DOHH2 (cell line): ENCODE measurements at regions not wholly inside any gene's neighbourhood (a gene's known extent, or its start where the extent isn't known, plus 50 kb on each side); places are given as distances from the start of the nearest gene placed in this dataset.

Source experiments
- H3F3A ChIP-seq: fragments of 200-600 bp; sonication (generic), shearing (Covaris generic); 2 replicates; pipeline ENCODE4 v1.6.0; 2016; ENCODE audit warnings: antibody characterized with exemption, mild to moderate bottlenecking; ENCODE audit not compliant: control insufficient read depth, insufficient read depth
- H3K27ac ChIP-seq: fragments of 200-600 bp; sonication (generic); 2 replicates; pipeline ENCODE4 v1.5.1; 2014; ENCODE audit warnings: low read depth, mild to moderate bottlenecking, low read length, moderate library complexity
- H3K27me3 ChIP-seq: fragments of 200-600 bp; sonication (generic); 2 replicates; pipeline ENCODE4 v1.6.1; 2014; ENCODE audit warnings: mild to moderate bottlenecking, low read length, mixed read lengths; ENCODE audit not compliant: control insufficient read depth
- H3K36me3 ChIP-seq: fragments of 200-600 bp; sonication (generic); 2 replicates; pipeline ENCODE4 v1.6.1; 2014; ENCODE audit warnings: mild to moderate bottlenecking, low read length, moderate library complexity, mixed read lengths; ENCODE audit not compliant: control insufficient read depth
- H3K4me1 ChIP-seq: fragments of 200-600 bp; sonication (generic); 2 replicates; pipeline ENCODE4 v1.6.1; 2014; ENCODE audit warnings: mild to moderate bottlenecking, low read length, mixed read lengths; ENCODE audit not compliant: control insufficient read depth
- H3K4me2 ChIP-seq: fragments of 200-600 bp; sonication (generic); 2 replicates; pipeline ENCODE4 v1.6.0; 2014; ENCODE audit warnings: mild to moderate bottlenecking, low read length, moderate library complexity
- H3K4me3 ChIP-seq: fragments of 200-600 bp; sonication (generic); 2 replicates; pipeline ENCODE4 v1.5.1; 2014; ENCODE audit warnings: mild to moderate bottlenecking, low read length, mixed read lengths
- H3K79me2 ChIP-seq: fragments of 200-600 bp; sonication (generic); 2 replicates; pipeline ENCODE4 v1.6.1; 2014; ENCODE audit warnings: mild to moderate bottlenecking, low read length, mixed read lengths; ENCODE audit not compliant: control insufficient read depth
- H3K9me2 ChIP-seq: fragments of 200-600 bp; sonication (generic); replicated peaks from 2 replicates; pipeline ENCODE4 v1.6.1; 2014; ENCODE audit warnings: mild to moderate bottlenecking, low read length, mixed read lengths; ENCODE audit not compliant: control insufficient read depth
- H3K9me3 ChIP-seq: fragments of 200-600 bp; sonication (generic); 2 replicates; pipeline ENCODE4 v1.6.1; 2014; ENCODE audit warnings: antibody characterized with exemption, low read length, mixed read lengths; ENCODE audit not compliant: control insufficient read depth, insufficient read depth
- H4K20me1 ChIP-seq: fragments of 200-600 bp; sonication (generic); 2 replicates; pipeline ENCODE4 v1.6.0; 2014; ENCODE audit warnings: low read depth, mild to moderate bottlenecking, antibody characterized with exemption, low read length, moderate library complexity; ENCODE audit not compliant: control insufficient read depth, insufficient read depth
- CTCF ChIP-seq: fragments of 200-600 bp; sonication (generic); IDR thresholded peaks from one replicate; pipeline ENCODE4 v1.5.1; 2014; ENCODE audit warnings: antibody characterized with exemption, mild to moderate bottlenecking, low read depth, low read length; ENCODE audit not compliant: poor library complexity, severe bottlenecking
- EZH2phosphoT487 ChIP-seq: fragments of 200-600 bp; sonication (generic); IDR thresholded peaks from 2 replicates; pipeline ENCODE4 v1.6.1; 2017; ENCODE audit warnings: borderline replicate concordance, mild to moderate bottlenecking, antibody characterized with exemption, low read length, moderate library complexity, mixed read lengths

- Histone ChIP-seq H3K4me2 (peak overlapping the region; percentile 86), H3K27me3 (no peaks in the 10 kb centered on the region), H3K9me2 (no peaks in the 10 kb centered on the region), H3K4me1 (peaks cover 80% of the 10 kb centered on the region), H3F3A (peaks cover 23% of the 10 kb centered on the region), H3K9me3 (no peaks in the 10 kb centered on the region), H3K36me3 (peaks cover 8% of the 10 kb centered on the region), H4K20me1 (no peaks in the 10 kb centered on the region), H3K4me3 (peak overlapping the region; percentile 50), H3K27ac (peak overlapping the region; percentile 95), H3K79me2 (peaks cover 57% of the 10 kb centered on the region)
- TF ChIP-seq EZH2phosphoT487: no peak
- no peak for TF ChIP-seq CTCF
Observed at GRCh38 chr6:87806635-87807034, 104.6 kb upstream of the AKIRIN2 start.

GRCh38 chr6:87806099-87806498 lies 104.1 kb upstream of the AKIRIN2 start:
- peaks cover 86% of the 10 kb centered on the region for H3K4me1 ChIP-seq
- H3K9me2 ChIP-seq: no peaks in the 10 kb centered on the region
- no peak for TF ChIP-seq CTCF
- TF ChIP-seq EZH2phosphoT487: no peak
- H4K20me1 ChIP-seq: no peaks in the 10 kb centered on the region
- H3K36me3 ChIP-seq: peaks cover 8% of the 10 kb centered on the region
- peak overlapping the region; percentile 50 for H3K4me3 ChIP-seq
- H3K79me2 ChIP-seq: peaks cover 62% of the 10 kb centered on the region
- H3F3A ChIP-seq: peaks cover 28% of the 10 kb centered on the region
- H3K27me3 ChIP-seq: no peaks in the 10 kb centered on the region
- H3K27ac ChIP-seq: peak overlapping the region; percentile 95
- H3K4me2 ChIP-seq: peak overlapping the region; percentile 86
- H3K9me3 ChIP-seq: no peaks in the 10 kb centered on the region

- peaks cover 10% of the 10 kb centered on the region for H3K36me3 ChIP-seq
- no peaks in the 10 kb centered on the region for H3K9me3 ChIP-seq
- no peaks in the 10 kb centered on the region for H4K20me1 ChIP-seq
- peak overlapping the region; percentile 95 for H3K27ac ChIP-seq
- TF ChIP-seq EZH2phosphoT487: no peak
- no peak for TF ChIP-seq CTCF
- H3F3A ChIP-seq: peaks cover 42% of the 10 kb centered on the region
- peak overlapping the region; percentile 52 for H3K4me3 ChIP-seq
- peaks cover 98% of the 10 kb centered on the region for H3K4me1 ChIP-seq
- H3K79me2 ChIP-seq: peaks cover 76% of the 10 kb centered on the region
- no peaks in the 10 kb centered on the region for H3K27me3 ChIP-seq
- H3K4me2 ChIP-seq: peak overlapping the region; percentile 86
- no peaks in the 10 kb centered on the region for H3K9me2 ChIP-seq
Observed at GRCh38 chr6:87803791-87804190, 101.8 kb upstream of the AKIRIN2 start.

GRCh38 chr6:87799651-87800050 lies 97.6 kb upstream of the AKIRIN2 start:
- H3K36me3 ChIP-seq: peaks cover 5% of the 10 kb centered on the region; the same call in 1 of the 2 replicates
- TF ChIP-seq EZH2phosphoT487 (no peak), CTCF (no peak)
- peaks cover 67% of the 10 kb centered on the region for H3K79me2 ChIP-seq
- no peaks in the 10 kb centered on the region for H3K9me3 ChIP-seq
- H3K27me3 ChIP-seq: no peaks in the 10 kb centered on the region
- peaks cover 97% of the 10 kb centered on the region for H3K4me1 ChIP-seq
- peak overlapping the region; percentile 95 for H3K27ac ChIP-seq
- H3F3A ChIP-seq: peaks cover 46% of the 10 kb centered on the region
- no peaks in the 10 kb centered on the region for H3K9me2 ChIP-seq
- peak overlapping the region; percentile 86 for H3K4me2 ChIP-seq
- H4K20me1 ChIP-seq: no peaks in the 10 kb centered on the region
- H3K4me3 ChIP-seq: peak overlapping the region; percentile 79
